ENCODE measurements at regions not wholly inside any gene's neighbourhood (a gene's known extent, or its start where the extent isn't known, plus 50 kb on each side); places are given as distances from the start of the nearest gene placed in this dataset.

- TF ChIP-seq CTCF (IDR thresholded peaks at IDR 0.05) (no peak), POLR2A (IDR thresholded peaks at IDR 0.05) (no peak)
These were observed 202.7 kb downstream of the GBA3 start for GRCh38 chr4:22895482-22895881.
